HepG2 (cell line): ENCODE measurements at regions not wholly inside any gene's neighbourhood (a gene's known extent, or its start where the extent isn't known, plus 50 kb on each side); places are given as distances from the start of the nearest gene placed in this dataset.

Experiments used
- ATAC-seq: fragments of 200-7000 bp; cut with Tn5 transposase; 3 replicates; pipeline ENCODE4 v1.9.1; 2020; ENCODE audit warnings: mild to moderate bottlenecking, moderate library complexity
- BruUV-seq: library from RNA; stranded (reverse); fragments of 400-500 nt; replicated peaks from 2 replicates; lab custom pipeline; 2021; lab: Mats Ljungman, UMichigan
- CTCF ChIA-PET: fragments of 300-600 bp; formaldehyde crosslinking; extraction: SDS; loops from one replicate; lab custom pipeline; 2021; ENCODE audit warnings: low total read pairs, inconsistent platforms, low intra/inter-chr PET ratio; lab: Yijun Ruan, JAX
- POLR2A ChIA-PET: fragments of 350-600 bp; sonication (Branson Sonifier 250); formaldehyde crosslinking; loops from one replicate; lab custom pipeline; 2020; ENCODE audit warnings: antibody characterized with exemption, inconsistent platforms; lab: Yijun Ruan, JAX
- DNase-seq: peaks from one replicate; pipeline ENCODE4 v3.0.0-alpha.2; 2015; ENCODE audit warnings: low spot score
- FAIRE-seq: peaks from 3 replicates; lab custom pipeline; 2011; peaks lifted over from hg19 to GRCh38; lab: Jason Lieb, UNC
- H2AFZ ChIP-seq: one replicate; pipeline ENCODE4 v1.6.1; 2011; ENCODE audit warnings: low read length, inconsistent platforms
- H3K27ac ChIP-seq: fragments of 300-600 bp; 3 replicates; pipeline ENCODE4 v1.8.0; 2011; ENCODE audit warnings: mixed run types, mild to moderate bottlenecking, mixed read lengths, low read length, inconsistent platforms; ENCODE audit not compliant: insufficient read depth; ENCODE audit errors: extremely low read length
- H3K27me3 ChIP-seq, 2 experiments: fragments of 200-600 bp in 1 of 2; 2 replicates in 1 of 2; 3 replicates in 1 of 2; pipeline versions ENCODE4 v1.6.0 to v1.8.0; 2011; ENCODE audit warnings: low read length in 2 of 2, mild to moderate bottlenecking in 2 of 2, moderate library complexity in 2 of 2, inconsistent platforms in 1 of 2; ENCODE audit not compliant: insufficient read depth in 2 of 2, control insufficient read depth in 1 of 2
- H3K36me3 ChIP-seq, 2 experiments: fragments of 200-600 bp in 1 of 2; replicated peaks in 1 of 2; 2 replicates in 1 of 2; 3 replicates in 1 of 2; pipeline versions ENCODE4 v1.5.1 to v1.8.0; 2011; ENCODE audit warnings: low read length in 2 of 2, inconsistent platforms in 1 of 2; ENCODE audit not compliant: insufficient read depth in 2 of 2, control insufficient read depth in 1 of 2
- H3K4me1 ChIP-seq: 2 replicates; pipeline ENCODE4 v1.5.1; 2012; ENCODE audit warnings: low read length, inconsistent platforms; ENCODE audit not compliant: insufficient read depth
- H3K4me2 ChIP-seq: 2 replicates; pipeline ENCODE4 v1.6.0; 2011; ENCODE audit warnings: low read depth, low read length, inconsistent platforms
- H3K4me3 ChIP-seq, 3 experiments: fragments of 200-600 bp in 1 of 3; sonication (generic), shearing (Covaris generic) in 1 of 3; replicated peaks in 1 of 3; 2 replicates each; pipeline ENCODE4 v1.5.1; 2011 to 2016; ENCODE audit warnings: low read length in 3 of 3, inconsistent platforms in 2 of 3, low read depth in 2 of 3, mild to moderate bottlenecking in 2 of 3, control low read depth in 1 of 3, mixed read lengths in 1 of 3; ENCODE audit not compliant: insufficient read depth in 1 of 3
- H3K79me2 ChIP-seq: one replicate; pipeline ENCODE4 v1.6.1; 2011; ENCODE audit warnings: low read length, inconsistent platforms; ENCODE audit not compliant: insufficient read depth
- H3K9ac ChIP-seq: 2 replicates; pipeline ENCODE4 v1.6.0; 2011; ENCODE audit warnings: mild to moderate bottlenecking, low read depth, low read length, inconsistent platforms; ENCODE audit not compliant: insufficient read depth
- H3K9me3 ChIP-seq: 2 replicates; pipeline ENCODE4 v1.5.1; 2012; ENCODE audit warnings: mild to moderate bottlenecking, low read length
- H4K20me1 ChIP-seq: 2 replicates; pipeline ENCODE4 v1.6.0; 2011; ENCODE audit warnings: inconsistent platforms, mild to moderate bottlenecking, low read length, moderate library complexity; ENCODE audit not compliant: insufficient read depth
- BHLHE40 ChIP-seq: IDR thresholded peaks from 2 replicates; pipeline ENCODE4 v1.6.1; 2011; ENCODE audit warnings: low read length, improper control_type of control experiment
- CBX1 ChIP-seq: IDR thresholded peaks from one replicate; pipeline ENCODE4 v1.6.1; 2016; ENCODE audit warnings: antibody characterized with exemption, low read depth
- CBX5 ChIP-seq: sonication (generic); formaldehyde crosslinking; IDR thresholded peaks from 2 replicates; pipeline ENCODE4 v1.4.0; 2020; ENCODE audit warnings: missing genetic modification reagents, borderline replicate concordance
- FOSL2 ChIP-seq: sonication (generic); formaldehyde crosslinking; IDR thresholded peaks from 2 replicates; pipeline ENCODE4 v1.4.0; 2020; ENCODE audit warnings: missing genetic modification reagents
- KDM2A ChIP-seq: sonication (generic); formaldehyde crosslinking; IDR thresholded peaks from 2 replicates; pipeline ENCODE4 v1.4.0; 2020; ENCODE audit warnings: low read depth, missing genetic modification reagents, borderline replicate concordance
- KLF15 ChIP-seq: sonication (generic); formaldehyde crosslinking; IDR thresholded peaks from 2 replicates; pipeline ENCODE4 v1.8.1; 2023; ENCODE audit warnings: borderline replicate concordance, mild to moderate bottlenecking, inconsistent platforms, missing genetic modification reagents, mixed read lengths
- MED8 ChIP-seq: sonication (generic); formaldehyde crosslinking; IDR thresholded peaks from 2 replicates; pipeline ENCODE4 v1.8.1; 2023; ENCODE audit warnings: mild to moderate bottlenecking, missing genetic modification reagents; ENCODE audit not compliant: insufficient replicate concordance
- PAF1 ChIP-seq: IDR thresholded peaks from 2 replicates; pipeline ENCODE4 v1.6.1; 2016; ENCODE audit warnings: missing genetic modification reagents, missing compliant biosample characterization
- TCF7L2 ChIP-seq: IDR thresholded peaks from 2 replicates; pipeline ENCODE4 v1.6.1; 2011; ENCODE audit warnings: mild to moderate bottlenecking, low read depth, low read length, moderate library complexity
- XRCC5 ChIP-seq: fragments of 200-400 bp; formaldehyde crosslinking; optimal IDR thresholded peaks from 2 replicates; pipeline ENCODE3; 2017; ENCODE audit warnings: mild to moderate bottlenecking, low read length
- ZFP62 ChIP-seq: sonication (generic); formaldehyde crosslinking; IDR thresholded peaks from 2 replicates; pipeline ENCODE4 v1.4.0; 2020; ENCODE audit warnings: missing genetic modification reagents
- ZKSCAN5 ChIP-seq: sonication (generic); formaldehyde crosslinking; IDR thresholded peaks from 2 replicates; pipeline ENCODE4 v1.5.1; 2020; ENCODE audit warnings: mild to moderate bottlenecking, missing genetic modification reagents
- ZNF446 ChIP-seq: sonication (generic); formaldehyde crosslinking; IDR thresholded peaks from 2 replicates; pipeline ENCODE4 v1.5.0; 2020; ENCODE audit warnings: mild to moderate bottlenecking, missing genetic modification reagents
- ZNF737 ChIP-seq: sonication (generic); formaldehyde crosslinking; IDR thresholded peaks from 2 replicates; pipeline ENCODE4 v1.5.0; 2020; ENCODE audit warnings: missing genetic modification reagents, mild to moderate bottlenecking, borderline replicate concordance
- ZNF891 ChIP-seq: sonication (generic); formaldehyde crosslinking; IDR thresholded peaks from 2 replicates; pipeline ENCODE4 v1.5.0; 2020; ENCODE audit warnings: mild to moderate bottlenecking, missing genetic modification reagents
- ZSCAN12 ChIP-seq: sonication (generic); formaldehyde crosslinking; IDR thresholded peaks from 2 replicates; pipeline ENCODE4 v1.9.0; 2021; ENCODE audit warnings: mild to moderate bottlenecking, missing genetic modification reagents
- WGBS: methylation state at CpG from one replicate; pipeline ENCODE4 v1.1.6; 2017; ENCODE audit warnings: low lambda C conversion rate; 5-methylcytosine and 5-hydroxymethylcytosine counted together
- in situ Hi-C: cut with HindIII; loops from 2 replicates; pipeline ENCODE4 v1.10.0; 2017; ENCODE audit warnings: low pct_unique_long_range_greater_than_20kb; ENCODE audit not compliant: extremely low pct_ligation_motif_present
- intact Hi-C: fragments of 100-400 bp; cut with micrococcal nuclease; formaldehyde crosslinking; loops from one replicate; pipeline ENCODE4 v1.10.0; 2022; ENCODE audit not compliant: unreplicated experiment
- TF ChIP-seq, protein P1 (sequence below): sonication (generic); formaldehyde crosslinking; IDR thresholded peaks from 2 replicates; pipeline ENCODE4 v1.4.0; 2020; ENCODE audit warnings: missing genetic modification reagents
- TF ChIP-seq, protein P2 (sequence below): sonication (generic); formaldehyde crosslinking; conservative IDR thresholded peaks from 2 replicates; pipeline ENCODE4 v1.4.0; 2020; ENCODE audit warnings: missing genetic modification reagents

DNA sequence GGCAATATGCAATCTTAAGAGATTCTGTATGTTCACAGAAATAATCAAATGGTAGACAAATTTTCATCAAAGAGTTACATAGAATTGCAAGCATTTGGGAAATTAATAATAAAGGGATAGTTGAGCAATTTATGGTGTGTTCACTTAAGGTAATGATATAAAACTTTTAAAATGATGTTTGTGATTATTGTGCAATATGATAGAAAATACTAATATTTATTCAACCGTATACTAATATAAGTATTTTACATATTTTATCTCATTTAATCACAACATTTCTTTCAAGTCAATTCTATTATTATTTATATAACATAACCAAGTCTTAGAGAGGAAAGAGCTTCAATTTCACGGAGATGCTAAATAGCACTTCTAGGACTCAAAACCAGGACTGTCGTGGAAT is 716.8 kb upstream of the MIR17HG start:
- Histone ChIP-seq H2AFZ (no peak overlapping the region), H3K9me3 (peaks cover 32% of the 10 kb centered on the region), H3K36me3 (no peaks in the 10 kb centered on the region), H3K4me1 (no peaks in the 10 kb centered on the region), H3K27ac (no peak overlapping the region), H3K4me3 (no peak overlapping the region), H3K9ac (no peak overlapping the region), H3K4me2 (no peak overlapping the region), H3K27me3 (no peaks in the 10 kb centered on the region), H4K20me1 (no peaks in the 10 kb centered on the region), H3K79me2 (no peaks in the 10 kb centered on the region)
- POLR2A ChIA-PET, result no interaction called here
- FAIRE-seq (no peak), DNase-seq (no peak), ATAC-seq (no peak)
- WGBS, result 31% methylated on average over 3 of the region's 3 CpGs
- in situ Hi-C loops, result no loop called here
- intact Hi-C loops, result no loop called here
- BruUV-seq, result no TSS peak
- CTCF ChIA-PET, result no interaction called here
- TF ChIP-seq ZNF891 (CRISPR knock-in tag), result no peak
- TF ChIP-seq ZNF446, result no peak
- no peak for TF ChIP-seq CBX5 (CRISPR knock-in tag)
- TF ChIP-seq FOSL2 (CRISPR knock-in tag), result no peak
- TF ChIP-seq BHLHE40, result no peak
- no peak for TF ChIP-seq MED8 (CRISPR knock-in tag)
- TF ChIP-seq, protein P1, sequence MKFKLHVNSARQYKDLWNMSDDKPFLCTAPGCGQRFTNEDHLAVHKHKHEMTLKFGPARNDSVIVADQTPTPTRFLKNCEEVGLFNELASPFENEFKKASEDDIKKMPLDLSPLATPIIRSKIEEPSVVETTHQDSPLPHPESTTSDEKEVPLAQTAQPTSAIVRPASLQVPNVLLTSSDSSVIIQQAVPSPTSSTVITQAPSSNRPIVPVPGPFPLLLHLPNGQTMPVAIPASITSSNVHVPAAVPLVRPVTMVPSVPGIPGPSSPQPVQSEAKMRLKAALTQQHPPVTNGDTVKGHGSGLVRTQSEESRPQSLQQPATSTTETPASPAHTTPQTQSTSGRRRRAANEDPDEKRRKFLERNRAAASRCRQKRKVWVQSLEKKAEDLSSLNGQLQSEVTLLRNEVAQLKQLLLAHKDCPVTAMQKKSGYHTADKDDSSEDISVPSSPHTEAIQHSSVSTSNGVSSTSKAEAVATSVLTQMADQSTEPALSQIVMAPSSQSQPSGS, result no peak
- TF ChIP-seq CBX1, result no peak
- TF ChIP-seq XRCC5, result no peak
- TF ChIP-seq, protein P2, sequence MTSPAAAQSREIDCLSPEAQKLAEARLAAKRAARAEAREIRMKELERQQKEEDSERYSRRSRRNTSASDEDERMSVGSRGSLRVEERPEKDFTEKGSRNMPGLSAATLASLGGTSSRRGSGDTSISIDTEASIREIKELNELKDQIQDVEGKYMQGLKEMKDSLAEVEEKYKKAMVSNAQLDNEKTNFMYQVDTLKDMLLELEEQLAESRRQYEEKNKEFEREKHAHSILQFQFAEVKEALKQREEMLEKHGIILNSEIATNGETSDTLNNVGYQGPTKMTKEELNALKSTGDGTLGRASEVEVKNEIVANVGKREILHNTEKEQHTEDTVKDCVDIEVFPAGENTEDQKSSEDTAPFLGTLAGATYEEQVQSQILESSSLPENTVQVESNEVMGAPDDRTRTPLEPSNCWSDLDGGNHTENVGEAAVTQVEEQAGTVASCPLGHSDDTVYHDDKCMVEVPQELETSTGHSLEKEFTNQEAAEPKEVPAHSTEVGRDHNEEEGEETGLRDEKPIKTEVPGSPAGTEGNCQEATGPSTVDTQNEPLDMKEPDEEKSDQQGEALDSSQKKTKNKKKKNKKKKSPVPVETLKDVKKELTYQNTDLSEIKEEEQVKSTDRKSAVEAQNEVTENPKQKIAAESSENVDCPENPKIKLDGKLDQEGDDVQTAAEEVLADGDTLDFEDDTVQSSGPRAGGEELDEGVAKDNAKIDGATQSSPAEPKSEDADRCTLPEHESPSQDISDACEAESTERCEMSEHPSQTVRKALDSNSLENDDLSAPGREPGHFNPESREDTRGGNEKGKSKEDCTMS (CRISPR knock-in tag), result no peak
- TF ChIP-seq ZKSCAN5 (CRISPR knock-in tag), result no peak
- TF ChIP-seq KDM2A (CRISPR knock-in tag), result no peak
- TF ChIP-seq ZFP62 (CRISPR knock-in tag), result no peak
- TF ChIP-seq ZNF737 (CRISPR knock-in tag), result no peak
- TF ChIP-seq TCF7L2, result no peak
- TF ChIP-seq PAF1, result no peak
- TF ChIP-seq KLF15 (CRISPR knock-in tag), result no peak
- TF ChIP-seq ZSCAN12 (CRISPR knock-in tag), result no peak
